Activated CD8-positive, alpha-beta T cell treated with anti-CD3 and anti-CD28 coated beads, Interleukin-2, amount 10 ng/mL, durations not matched to agents 7 days and 5 days (primary cell): ENCODE measurements at regions not wholly inside any gene's neighbourhood (a gene's known extent, or its start where the extent isn't known, plus 50 kb on each side); places are given as distances from the start of the nearest gene placed in this dataset.

ENCODE experiments used
- ATAC-seq: fragments of 150-1000 bp; cut with Tn5 transposase; one replicate; pipeline ENCODE4 v1.10.0; 2021; ENCODE audit warnings: moderate library complexity
- CTCF ChIA-PET: fragments of 350-600 bp; sonication (Branson Sonifier 250); formaldehyde crosslinking; loops from one replicate; lab custom pipeline; 2021; ENCODE audit warnings: antibody characterized with exemption; lab: Charles Lee
- POLR2A ChIA-PET: fragments of 350-600 bp; sonication (Branson Sonifier 250); formaldehyde crosslinking; loops from one replicate; lab custom pipeline; 2021; ENCODE audit warnings: antibody characterized with exemption; lab: Charles Lee
- DNase-seq: peaks from one replicate; pipeline ENCODE4 v3.0.0-alpha.2; 2020
- H3K27ac Mint-ChIP-seq: one replicate; pipeline ENCODE4 v1.8.0; 2021; ENCODE audit warnings: mild to moderate bottlenecking, mixed read lengths
- H3K27me3 Mint-ChIP-seq: one replicate; pipeline ENCODE4 v1.8.0; 2021; ENCODE audit warnings: low read depth, mixed read lengths
- H3K36me3 Mint-ChIP-seq: one replicate; pipeline ENCODE4 v1.8.0; 2021; ENCODE audit warnings: low read depth, mixed read lengths
- H3K4me1 Mint-ChIP-seq: one replicate; pipeline ENCODE4 v1.8.0; 2021; ENCODE audit warnings: low read depth, mixed read lengths
- H3K4me3 Mint-ChIP-seq: one replicate; pipeline ENCODE4 v1.8.0; 2021; ENCODE audit warnings: mild to moderate bottlenecking, mixed read lengths
- H3K9me3 Mint-ChIP-seq: one replicate; pipeline ENCODE4 v1.8.0; 2022; ENCODE audit warnings: mixed read lengths; ENCODE audit not compliant: insufficient read depth

GRCh38 chr1:4110888-4111287 lies 210.8 kb upstream of the C1orf174 start:
- Mint-ChIP-seq H3K4me1 (no peaks in the 10 kb centered on the region), H3K27me3 (no peaks in the 10 kb centered on the region), H3K27ac (no peak overlapping the region), H3K9me3 (no peaks in the 10 kb centered on the region), H3K4me3 (no peak overlapping the region), H3K36me3 (no peaks in the 10 kb centered on the region)
- CTCF ChIA-PET = no interaction called here
- no peak for DNase-seq
- ATAC-seq = no peak
- POLR2A ChIA-PET = no interaction called here

DNA sequence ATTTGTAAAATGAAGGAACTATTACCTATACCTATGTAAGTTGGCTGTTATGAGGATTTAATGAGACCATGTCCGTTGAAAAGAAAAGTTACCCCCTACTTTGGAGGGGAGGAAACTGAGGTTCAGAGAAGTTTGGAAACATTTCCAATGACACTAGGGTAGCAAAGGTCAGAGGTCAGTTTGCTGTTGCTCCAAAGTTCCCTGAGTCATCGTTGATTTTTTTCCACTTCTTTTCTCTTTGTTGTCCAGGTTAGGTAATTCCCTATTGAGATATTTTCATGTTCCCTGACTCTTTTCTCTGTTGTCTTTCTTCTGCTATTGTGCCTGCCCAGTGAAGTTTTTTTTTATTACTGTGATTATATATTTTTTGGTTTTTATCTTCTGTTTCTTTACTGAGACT lies 213.8 kb upstream of the C1orf174 start:
- CTCF ChIA-PET = interaction anchor here (0.5 kb wide), 1 partner anchor 12 kb away, joined by 3 read pairs; no protein-coding TSS in a partner anchor
- ATAC-seq = no peak

GRCh38 chr1:4115191-4115900 lies 215.3 kb upstream of the C1orf174 start:
- ChIA-PET CTCF (no interaction called here), POLR2A (no interaction called here)
- no peaks in the 10 kb centered on the region for H3K4me1 Mint-ChIP-seq
- no peaks in the 10 kb centered on the region for H3K36me3 Mint-ChIP-seq
- ATAC-seq (no peak), DNase-seq (no peak)
- no peak overlapping the region for H3K4me3 Mint-ChIP-seq
- H3K27ac Mint-ChIP-seq = no peak overlapping the region
- H3K27me3 Mint-ChIP-seq = no peaks in the 10 kb centered on the region
- no peaks in the 10 kb centered on the region for H3K9me3 Mint-ChIP-seq

More for the DNA sequence above, 213.8 kb upstream of the C1orf174 start:
- Mint-ChIP-seq H3K27me3 (no peaks in the 10 kb centered on the region), H3K27ac (no peak overlapping the region), H3K4me1 (no peaks in the 10 kb centered on the region), H3K4me3 (no peak overlapping the region), H3K9me3 (no peaks in the 10 kb centered on the region), H3K36me3 (no peaks in the 10 kb centered on the region)
- DNase-seq = no peak
- POLR2A ChIA-PET = no interaction called here

- no peak for ATAC-seq
- Mint-ChIP-seq H3K27ac (no peak overlapping the region), H3K9me3 (no peaks in the 10 kb centered on the region), H3K36me3 (no peaks in the 10 kb centered on the region), H3K4me3 (no peak overlapping the region), H3K27me3 (no peaks in the 10 kb centered on the region), H3K4me1 (no peaks in the 10 kb centered on the region)
- ChIA-PET CTCF (no interaction called here), POLR2A (no interaction called here)
- no peak for DNase-seq
Observed at GRCh38 chr1:4117196-4117595, 217.1 kb upstream of the C1orf174 start.

DNA sequence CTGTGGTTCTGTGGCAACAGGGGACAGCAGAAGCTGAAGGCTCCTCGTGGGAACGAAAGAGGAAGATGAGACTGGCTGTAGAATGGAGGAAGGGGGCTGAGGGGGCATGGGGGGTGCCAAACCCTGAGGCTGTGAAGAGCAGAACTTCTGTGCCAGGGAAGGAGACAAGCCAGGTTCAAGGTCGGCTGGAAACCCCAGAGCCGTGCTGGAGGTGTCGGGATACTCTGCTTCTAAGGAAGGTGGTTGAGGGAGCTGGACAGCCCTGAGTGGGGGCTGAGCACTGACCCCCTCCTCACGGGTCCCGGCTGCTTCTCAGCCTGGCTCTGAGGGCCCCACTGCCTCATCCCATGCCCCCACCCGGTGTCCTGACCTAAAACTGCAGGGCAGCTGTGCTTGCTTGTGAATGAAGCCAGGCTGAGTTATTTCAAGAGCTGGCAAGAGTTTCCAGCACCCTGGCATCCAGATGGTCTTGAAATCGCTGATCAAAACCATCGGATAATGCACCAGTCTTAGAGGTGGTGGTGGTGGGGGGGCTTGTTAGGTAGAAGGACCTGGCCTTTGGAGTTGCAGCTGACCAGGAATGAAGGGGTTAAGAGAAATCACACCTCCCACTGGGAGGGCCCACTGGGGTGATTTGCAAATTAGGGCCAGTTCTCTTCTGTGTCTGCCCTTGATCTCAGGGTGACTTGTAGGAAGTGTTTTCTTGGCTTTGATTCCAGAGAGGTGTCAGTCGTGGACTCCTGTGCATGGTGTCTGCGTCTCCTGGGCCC lies 218.9 kb upstream of the C1orf174 start:
- H3K27ac Mint-ChIP-seq = no peak overlapping the region
- H3K4me1 Mint-ChIP-seq = no peaks in the 10 kb centered on the region
- no peak overlapping the region for H3K4me3 Mint-ChIP-seq
- no peaks in the 10 kb centered on the region for H3K9me3 Mint-ChIP-seq
- ATAC-seq (no peak), DNase-seq (no peak)
- ChIA-PET CTCF (no interaction called here), POLR2A (interaction anchor here (0.6 kb wide), 1 partner anchor 1803 kb away, joined by 3 read pairs; no protein-coding TSS in a partner anchor)
- no peaks in the 10 kb centered on the region for H3K36me3 Mint-ChIP-seq
- no peaks in the 10 kb centered on the region for H3K27me3 Mint-ChIP-seq

DNA sequence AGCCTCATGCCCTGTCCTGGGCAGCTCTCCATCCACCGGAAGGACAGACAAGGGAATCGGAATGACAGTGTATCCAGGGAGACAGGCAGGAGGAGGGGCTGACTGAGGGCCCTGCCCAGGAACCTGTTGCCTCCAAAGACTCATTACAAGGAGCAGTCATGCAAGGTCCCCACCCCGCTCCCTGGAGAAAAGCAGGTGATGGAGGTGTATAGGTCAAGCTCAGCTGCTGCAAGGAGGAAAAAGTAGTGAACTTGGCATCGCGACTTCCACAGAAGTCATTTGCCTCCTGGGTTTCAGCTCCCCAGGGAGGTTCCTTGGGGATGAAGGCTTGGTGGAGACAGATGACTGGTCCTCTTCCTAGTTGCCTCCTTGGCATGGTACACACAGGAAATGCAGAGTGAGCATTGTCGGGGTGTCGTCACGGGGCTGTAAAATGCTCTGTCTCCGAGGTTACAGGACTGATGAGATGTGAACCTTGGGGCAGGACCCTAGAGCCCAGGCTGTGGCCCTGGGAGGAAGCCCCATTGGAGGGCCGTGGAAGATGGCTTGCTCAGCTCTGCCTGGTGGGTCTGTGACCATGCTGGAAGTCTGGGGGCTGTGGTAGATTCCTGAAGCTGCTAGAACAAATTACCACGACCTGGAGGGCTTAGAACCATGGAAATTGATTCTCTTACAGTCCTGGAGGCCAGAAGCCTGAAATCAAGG lies 219.6 kb upstream of the C1orf174 start:
- Mint-ChIP-seq H3K27me3 (no peaks in the 10 kb centered on the region), H3K4me3 (no peak overlapping the region), H3K4me1 (no peaks in the 10 kb centered on the region), H3K36me3 (no peaks in the 10 kb centered on the region), H3K9me3 (no peaks in the 10 kb centered on the region), H3K27ac (no peak overlapping the region)
- POLR2A ChIA-PET = interaction anchor here (0.6 kb wide), 1 partner anchor 1802 kb away, joined by 3 read pairs; no protein-coding TSS in a partner anchor
- DNase-seq (no peak), ATAC-seq (no peak)
- CTCF ChIA-PET = no interaction called here

- no peaks in the 10 kb centered on the region for H3K27me3 Mint-ChIP-seq
- no peaks in the 10 kb centered on the region for H3K4me1 Mint-ChIP-seq
- no peak overlapping the region for H3K4me3 Mint-ChIP-seq
- ChIA-PET POLR2A (no interaction called here), CTCF (no interaction called here)
- no peaks in the 10 kb centered on the region for H3K36me3 Mint-ChIP-seq
- H3K27ac Mint-ChIP-seq = no peak overlapping the region
- DNase-seq (no peak), ATAC-seq (no peak)
- no peaks in the 10 kb centered on the region for H3K9me3 Mint-ChIP-seq
Observed at GRCh38 chr1:4120557-4121292, 220.7 kb upstream of the C1orf174 start.

DNA sequence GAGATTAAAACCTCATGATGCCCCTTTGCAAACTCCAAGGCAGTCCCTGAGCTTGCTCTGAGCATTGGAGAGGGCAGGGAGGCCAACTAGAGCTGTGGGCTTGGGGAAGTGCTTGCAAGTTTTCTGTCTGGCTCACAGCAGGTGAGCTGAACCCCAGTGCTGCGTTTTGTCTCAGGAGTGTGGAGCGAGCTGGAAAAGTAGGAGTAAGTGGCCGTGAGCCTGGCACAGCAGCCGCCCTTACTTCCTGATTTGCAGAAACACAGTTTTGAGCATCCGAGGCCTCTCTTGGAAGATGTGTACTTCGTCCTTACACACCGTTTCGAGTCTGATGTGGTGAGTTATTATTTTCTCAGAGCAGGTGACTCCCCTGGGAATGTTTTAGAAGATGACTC lies 221.2 kb upstream of the C1orf174 start:
- Mint-ChIP-seq H3K4me1 (no peaks in the 10 kb centered on the region), H3K27ac (no peak overlapping the region)
- DNase-seq = no peak

DNA sequence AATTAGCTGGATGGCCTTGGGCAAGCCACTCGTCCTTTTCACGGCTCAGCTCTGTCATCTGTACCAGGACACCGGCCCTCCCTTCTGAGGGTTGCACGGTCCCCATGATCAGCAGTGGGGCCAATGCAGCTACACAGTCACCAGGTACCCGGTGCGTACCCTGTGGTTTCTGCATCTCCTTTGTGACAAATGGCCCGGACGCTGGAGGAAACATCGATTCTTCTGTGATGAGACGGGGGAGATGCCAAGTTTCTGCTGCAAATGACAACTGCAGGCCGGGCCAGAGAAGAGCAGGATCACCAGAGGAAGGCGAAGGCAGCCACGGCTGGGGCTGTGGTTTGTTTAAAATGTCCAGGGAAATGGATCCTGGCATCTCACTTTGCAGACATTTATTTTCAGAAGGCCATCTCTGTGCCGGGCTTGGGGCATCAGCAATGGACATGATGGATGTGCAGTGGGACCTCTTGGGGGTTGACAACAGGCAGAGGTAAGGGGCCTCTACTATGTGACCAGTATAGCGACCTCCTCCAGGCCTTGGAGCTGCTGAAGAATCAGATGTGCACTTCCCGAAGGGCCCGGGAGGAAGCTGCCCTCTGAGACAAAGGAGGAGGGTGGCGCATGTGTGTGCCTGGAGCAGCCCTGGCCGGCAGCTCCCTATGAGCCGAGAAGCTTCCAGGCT lies 221.9 kb upstream of the C1orf174 start:
- no peak overlapping the region for H3K4me3 Mint-ChIP-seq
- no peaks in the 10 kb centered on the region for H3K36me3 Mint-ChIP-seq
- CTCF ChIA-PET = no interaction called here
- no peaks in the 10 kb centered on the region for H3K27me3 Mint-ChIP-seq
- POLR2A ChIA-PET = interaction anchor here (0.5 kb wide), 1 partner anchor 201 kb away, joined by 3 read pairs; no protein-coding TSS in a partner anchor
- no peak overlapping the region for H3K27ac Mint-ChIP-seq
- no peaks in the 10 kb centered on the region for H3K9me3 Mint-ChIP-seq
- ATAC-seq (no peak), DNase-seq (no peak)
- no peaks in the 10 kb centered on the region for H3K4me1 Mint-ChIP-seq

More for the DNA sequence above, 221.2 kb upstream of the C1orf174 start:
- Mint-ChIP-seq H3K27me3 (no peaks in the 10 kb centered on the region), H3K4me3 (no peak overlapping the region), H3K36me3 (no peaks in the 10 kb centered on the region), H3K9me3 (no peaks in the 10 kb centered on the region)
- POLR2A ChIA-PET = no interaction called here
- CTCF ChIA-PET = no interaction called here
- ATAC-seq = no peak

DNA sequence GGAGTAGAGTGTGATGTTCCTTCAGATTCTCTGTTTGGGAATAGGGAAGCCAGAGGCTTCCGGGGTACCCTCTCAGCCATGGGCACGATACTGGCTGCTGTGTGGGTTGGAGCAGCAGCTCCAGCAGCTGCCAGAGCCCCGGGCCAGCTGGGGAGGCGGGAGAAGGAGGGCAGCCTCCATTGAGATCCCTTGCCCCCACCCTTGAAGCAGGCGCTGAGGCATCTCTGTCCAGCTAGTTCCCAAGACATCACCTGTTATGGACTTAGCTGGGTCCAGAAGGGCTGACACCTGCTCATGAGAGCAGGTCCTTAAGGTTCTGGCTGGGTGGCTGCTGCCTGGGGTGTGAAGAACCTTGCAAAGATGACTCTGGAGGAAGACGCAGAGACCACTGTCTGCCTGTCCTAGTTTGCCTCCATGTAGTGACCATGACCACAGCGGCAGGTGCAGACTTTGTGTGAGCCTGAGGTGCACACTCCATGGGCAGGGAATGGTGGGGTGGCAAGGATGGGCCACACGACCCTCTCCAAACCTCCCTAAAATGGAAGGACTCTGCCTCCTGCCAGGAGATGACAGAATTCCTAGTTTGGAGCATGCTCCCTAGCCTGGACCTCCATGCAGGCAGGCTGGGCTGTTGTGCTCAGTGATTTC lies 222.6 kb upstream of the C1orf174 start:
- H3K27me3 Mint-ChIP-seq = no peaks in the 10 kb centered on the region
- ChIA-PET POLR2A (no interaction called here), CTCF (no interaction called here)
- no peak for DNase-seq
- ATAC-seq = no peak
- H3K4me3 Mint-ChIP-seq = no peak overlapping the region
- no peaks in the 10 kb centered on the region for H3K36me3 Mint-ChIP-seq
- no peak overlapping the region for H3K27ac Mint-ChIP-seq
- no peaks in the 10 kb centered on the region for H3K4me1 Mint-ChIP-seq
- H3K9me3 Mint-ChIP-seq = no peaks in the 10 kb centered on the region
